Cardiac septum (tissue), 1 donor: ENCODE measurements at regions not wholly inside any gene's neighbourhood (a gene's known extent, or its start where the extent isn't known, plus 50 kb on each side); places are given as distances from the start of the nearest gene placed in this dataset.

Source experiments
- DNase-seq: peaks from one replicate; pipeline ENCODE4 v3.0.0-alpha.2; 2020; ENCODE audit warnings: low spot score
- intact Hi-C: fragments of 100-400 bp; cut with DNase I; formaldehyde crosslinking; loops from one replicate; pipeline ENCODE4 v1.14.0; 2022
- donor health status: DM: no; HTN: no; CAD: no.

GRCh38 chr13:22229916-22230315 is 559.0 kb downstream of the FGF9 start:
- intact Hi-C loops: no loop called here
- no peak for DNase-seq

- DNase-seq: no peak
- intact Hi-C loops: no loop called here
Observed at GRCh38 chr13:22232186-22232585, 561.3 kb downstream of the FGF9 start.

- no peak for DNase-seq
- intact Hi-C loops: no loop called here
Observed at GRCh38 chr13:22235285-22235949, 564.5 kb downstream of the FGF9 start.

GRCh38 chr13:22235950-22236290 is 565.0 kb downstream of the FGF9 start:
- intact Hi-C loops: no loop called here
- no peak for DNase-seq

- intact Hi-C loops: no loop called here
- DNase-seq: no peak
Observed at GRCh38 chr13:22238269-22238668, 567.4 kb downstream of the FGF9 start.

- no peak for DNase-seq
- intact Hi-C loops: no loop called here
Observed at GRCh38 chr13:22240716-22241115, 569.8 kb downstream of the FGF9 start.

GRCh38 chr13:22243469-22244163 is 572.7 kb downstream of the FGF9 start:
- intact Hi-C loops: no loop called here
- no peak for DNase-seq

GRCh38 chr13:22252281-22252830 is 581.5 kb downstream of the FGF9 start:
- intact Hi-C loops: no loop called here
- no peak for DNase-seq

- no peak for DNase-seq
- intact Hi-C loops: no loop called here
Observed at GRCh38 chr13:22253107-22253506, 582.2 kb downstream of the FGF9 start.

GRCh38 chr13:22256111-22256639 is 585.3 kb downstream of the FGF9 start:
- intact Hi-C loops: no loop called here
- no peak for DNase-seq

GRCh38 chr13:22262001-22262885 is 591.4 kb downstream of the FGF9 start:
- intact Hi-C loops: no loop called here
- DNase-seq: no peak

- intact Hi-C loops: no loop called here
- DNase-seq: no peak
Observed at GRCh38 chr13:22263185-22263584, 592.3 kb downstream of the FGF9 start.

GRCh38 chr13:22265563-22265962 is 594.7 kb downstream of the FGF9 start:
- no peak for DNase-seq
- intact Hi-C loops: no loop called here

GRCh38 chr13:22270881-22271280 is 600.0 kb downstream of the FGF9 start:
- intact Hi-C loops: loop anchor here (10.0 kb wide), 1 partner anchor 426 kb away; no protein-coding TSS in a partner anchor
- DNase-seq: no peak

- intact Hi-C loops: loop anchor here (10.0 kb wide), 1 partner anchor 427 kb away; no protein-coding TSS in a partner anchor
- DNase-seq: no peak
Observed at GRCh38 chr13:22271903-22272302, 601.0 kb downstream of the FGF9 start.

- DNase-seq: no peak
- intact Hi-C loops: loop anchor here (5.0 to 10.0 kb wide), 2 partner anchors 431 to 638 kb away; no protein-coding TSS in a partner anchor
Observed at GRCh38 chr13:22275393-22275792, 604.5 kb downstream of the FGF9 start.

GRCh38 chr13:22276616-22277015 is 605.7 kb downstream of the FGF9 start:
- intact Hi-C loops: loop anchor here (5.0 to 10.0 kb wide), 2 partner anchors 432 to 639 kb away; no protein-coding TSS in a partner anchor
- DNase-seq: no peak

- intact Hi-C loops: loop anchor here (5.0 to 10.0 kb wide), 2 partner anchors 434 to 641 kb away; no protein-coding TSS in a partner anchor
Observed at GRCh38 chr13:22278336-22278929, 607.6 kb downstream of the FGF9 start.

GRCh38 chr13:22285867-22286266 is 615.0 kb downstream of the FGF9 start:
- intact Hi-C loops: no loop called here
- DNase-seq: no peak

More at GRCh38 chr13:22278336-22278929, 607.6 kb downstream of the FGF9 start:
- no peak for DNase-seq
